Stimulated activated naive B cell treated with anti-CD40 and anti-IgM and Interleukin-4, amounts not matched to agents 10 μg/mL and 1 μg/mL and 100 μg/mL, for 72 hours (primary cell): ENCODE measurements at regions not wholly inside any gene's neighbourhood (a gene's known extent, or its start where the extent isn't known, plus 50 kb on each side); places are given as distances from the start of the nearest gene placed in this dataset.

ENCODE experiments used
- ATAC-seq, 2 donors: fragments of 150-1000 bp; cut with Tn5 transposase; replicated peaks; 2 replicates each; pipeline ENCODE4 v1.10.0; 2021; ENCODE audit warnings: moderate library complexity in 1 of 2
- DNase-seq: peaks from one replicate; pipeline ENCODE4 v3.0.0; 2021
- H3K27ac Mint-ChIP-seq: one replicate; pipeline ENCODE4 v1.8.0; 2022; ENCODE audit warnings: mild to moderate bottlenecking, mixed read lengths
- H3K27me3 Mint-ChIP-seq, 2 donors: one replicate each; pipeline ENCODE4 v1.8.0; 2022; ENCODE audit warnings: mixed read lengths in 2 of 2
- H3K36me3 Mint-ChIP-seq, 2 donors: one replicate each; pipeline ENCODE4 v1.8.0; 2022; ENCODE audit warnings: mixed read lengths in 2 of 2, mild to moderate bottlenecking in 1 of 2
- H3K4me1 Mint-ChIP-seq, 2 donors: one replicate each; pipeline ENCODE4 v1.8.0; 2022; ENCODE audit warnings: mixed read lengths in 2 of 2, mild to moderate bottlenecking in 1 of 2
- H3K4me3 Mint-ChIP-seq, 2 donors: one replicate each; pipeline ENCODE4 v1.8.0; 2022; ENCODE audit warnings: mild to moderate bottlenecking in 2 of 2, mixed read lengths in 2 of 2, moderate library complexity in 1 of 2
- H3K9me3 Mint-ChIP-seq, 2 donors: one replicate each; pipeline ENCODE4 v1.8.0; 2022; ENCODE audit warnings: mixed read lengths in 2 of 2, mild to moderate bottlenecking in 1 of 2

GRCh38 chr3:137202941-137203340, 245.2 kb downstream of the IL20RB start:
- no peak for DNase-seq
- no peak for ATAC-seq
- no peaks in the 10 kb centered on the region for H3K4me1 Mint-ChIP-seq
- peaks cover 3 to 8% of the 10 kb centered on the region in 2 donors for H3K9me3 Mint-ChIP-seq
- H3K27me3 Mint-ChIP-seq: peaks cover 0 to 7% of the 10 kb centered on the region in 2 donors
- no peak overlapping the region for H3K27ac Mint-ChIP-seq
- H3K4me3 Mint-ChIP-seq: no peak overlapping the region
- H3K36me3 Mint-ChIP-seq: no peaks in the 10 kb centered on the region

DNA sequence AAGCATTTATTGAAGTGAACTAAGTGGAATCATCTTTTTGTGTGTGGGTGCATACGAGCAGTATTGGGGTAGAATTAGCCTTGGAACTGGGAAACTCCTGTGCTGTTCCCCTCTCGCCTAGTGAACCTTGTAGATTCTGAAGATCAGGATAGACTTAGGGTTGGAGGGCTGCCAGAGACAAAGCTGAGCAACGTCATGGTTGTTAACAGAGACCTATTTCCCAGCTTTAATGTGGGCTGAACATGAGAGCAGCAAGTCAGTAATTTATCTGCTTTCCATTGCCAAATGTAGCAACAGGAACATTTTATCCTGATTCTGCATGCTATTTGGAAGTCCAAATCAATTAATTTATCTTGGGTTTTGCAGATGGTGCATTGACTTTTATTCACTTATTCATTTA, 246.6 kb downstream of the IL20RB start:
- H3K9me3 Mint-ChIP-seq: peaks cover 3 to 4% of the 10 kb centered on the region in 2 donors
- H3K27ac Mint-ChIP-seq: no peak overlapping the region
- no peaks in the 10 kb centered on the region for H3K36me3 Mint-ChIP-seq
- H3K4me1 Mint-ChIP-seq: no peaks in the 10 kb centered on the region
- H3K4me3 Mint-ChIP-seq: no peak overlapping the region
- DNase-seq (no peak), ATAC-seq (no peak)
- H3K27me3 Mint-ChIP-seq: peaks cover 0 to 7% of the 10 kb centered on the region in 2 donors

GRCh38 chr3:137205394-137206045, 247.7 kb downstream of the IL20RB start:
- Mint-ChIP-seq H3K36me3 (no peaks in the 10 kb centered on the region), H3K27me3 (peaks cover 5 to 7% of the 10 kb centered on the region in 2 donors), H3K4me1 (no peaks in the 10 kb centered on the region), H3K9me3 (peaks cover 0 to 4% of the 10 kb centered on the region in 2 donors), H3K27ac (no peak overlapping the region), H3K4me3 (no peak overlapping the region)
- ATAC-seq: no peak
- no peak for DNase-seq

DNA sequence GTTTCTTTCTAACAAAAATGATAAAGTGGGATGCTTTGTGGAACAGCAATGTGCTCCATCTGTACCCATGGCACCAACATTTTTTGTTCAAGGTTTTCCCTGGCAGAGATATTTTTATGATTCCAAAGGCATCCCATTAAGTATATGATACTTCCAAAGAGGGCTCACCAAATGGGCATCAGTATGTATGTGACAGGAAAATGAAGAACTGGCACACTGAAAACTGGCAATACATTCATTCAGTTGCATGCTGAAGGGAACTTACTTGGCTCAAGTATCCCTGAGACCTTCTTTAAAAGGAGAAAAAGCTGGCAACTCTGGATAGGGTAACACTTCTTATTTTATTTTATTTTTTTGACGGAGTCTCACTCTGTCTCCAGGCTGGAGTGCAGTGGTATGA, 249.8 kb downstream of the IL20RB start:
- ATAC-seq (no peak), DNase-seq (no peak)
- no peak overlapping the region for H3K4me3 Mint-ChIP-seq
- peaks cover 0 to 8% of the 10 kb centered on the region in 2 donors for H3K9me3 Mint-ChIP-seq
- no peak overlapping the region for H3K27ac Mint-ChIP-seq
- no peaks in the 10 kb centered on the region for H3K4me1 Mint-ChIP-seq
- no peaks in the 10 kb centered on the region for H3K36me3 Mint-ChIP-seq
- peaks cover 6 to 17% of the 10 kb centered on the region in 2 donors for H3K27me3 Mint-ChIP-seq

- no peak for ATAC-seq
- H3K9me3 Mint-ChIP-seq: peaks cover 10 to 11% of the 10 kb centered on the region in 2 donors
- no peaks in the 10 kb centered on the region for H3K36me3 Mint-ChIP-seq
- H3K4me1 Mint-ChIP-seq: no peaks in the 10 kb centered on the region
- no peak overlapping the region for H3K27ac Mint-ChIP-seq
- no peaks in the 10 kb centered on the region for H3K27me3 Mint-ChIP-seq
- no peak for DNase-seq
- no peak overlapping the region for H3K4me3 Mint-ChIP-seq
These were observed 259.9 kb downstream of the IL20RB start for GRCh38 chr3:137217733-137218132.

DNA sequence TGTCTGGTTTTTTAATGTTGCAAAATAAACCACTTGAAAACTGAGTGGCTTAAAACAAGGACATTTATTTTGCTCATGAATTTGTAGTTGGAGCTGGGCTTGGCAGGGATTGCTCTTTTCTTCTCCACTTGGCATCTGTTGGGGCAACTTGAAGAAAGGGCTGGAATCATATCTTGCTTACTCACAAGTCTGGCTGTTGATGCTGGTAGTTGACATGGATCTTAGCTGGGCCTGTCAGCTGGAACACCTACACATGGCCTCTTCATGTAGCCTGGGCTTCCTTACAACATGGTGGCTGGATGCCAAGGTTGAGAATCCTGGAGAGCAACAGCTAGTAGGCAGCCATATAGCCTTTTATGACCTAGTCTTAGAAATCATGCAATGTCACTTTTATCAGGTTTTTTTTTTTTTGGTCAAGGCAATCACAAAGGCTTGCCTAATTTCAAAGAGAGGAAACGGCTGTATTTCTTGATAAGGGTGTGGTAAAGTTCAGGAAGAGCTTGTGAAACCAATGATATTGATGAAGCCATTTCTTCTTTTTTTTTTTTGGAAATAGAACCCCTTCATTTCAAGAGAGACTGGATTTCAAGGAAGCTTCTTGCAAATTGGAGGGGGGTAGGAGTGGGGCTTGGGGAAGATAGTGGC, 262.1 kb downstream of the IL20RB start:
- DNase-seq: no peak
- peaks cover 6 to 8% of the 10 kb centered on the region in 2 donors for H3K9me3 Mint-ChIP-seq
- no peaks in the 10 kb centered on the region for H3K27me3 Mint-ChIP-seq
- H3K36me3 Mint-ChIP-seq: no peaks in the 10 kb centered on the region
- H3K4me1 Mint-ChIP-seq: no peaks in the 10 kb centered on the region
- no peak for ATAC-seq
- H3K27ac Mint-ChIP-seq: no peak overlapping the region
- no peak overlapping the region for H3K4me3 Mint-ChIP-seq

DNA sequence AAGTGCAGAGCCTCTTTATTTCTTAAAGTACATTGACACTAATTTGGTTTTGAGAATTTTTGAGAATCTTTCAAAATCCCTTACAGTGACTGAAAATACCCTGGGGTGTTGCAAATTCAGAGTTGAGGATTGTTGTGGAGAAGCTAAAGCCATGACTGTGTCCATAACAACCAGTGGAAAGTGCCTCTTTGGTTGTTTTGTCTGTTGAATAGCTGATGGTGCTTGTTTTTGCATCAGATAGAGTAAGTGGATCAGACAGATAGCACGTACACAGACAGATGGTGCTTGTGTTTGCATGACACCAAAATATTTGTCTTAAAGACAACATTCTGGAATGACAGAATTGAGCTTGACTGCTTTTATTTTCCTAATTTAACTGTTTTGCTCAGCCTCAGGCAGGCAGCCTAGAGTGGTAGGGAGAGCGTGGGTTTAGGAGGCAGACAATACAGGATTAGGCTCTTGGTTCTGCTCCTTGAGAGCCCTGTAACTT, 265.0 kb downstream of the IL20RB start:
- Mint-ChIP-seq H3K4me1 (no peaks in the 10 kb centered on the region), H3K36me3 (no peaks in the 10 kb centered on the region), H3K9me3 (peaks cover 4 to 6% of the 10 kb centered on the region in 2 donors), H3K27me3 (peaks cover 4 to 7% of the 10 kb centered on the region in 2 donors), H3K27ac (no peak overlapping the region), H3K4me3 (no peak overlapping the region)
- no peak for ATAC-seq
- DNase-seq: no peak

- DNase-seq: no peak
- H3K4me3 Mint-ChIP-seq: no peak overlapping the region
- no peak for ATAC-seq
- peaks cover 4 to 8% of the 10 kb centered on the region in 2 donors for H3K9me3 Mint-ChIP-seq
- H3K27me3 Mint-ChIP-seq: peaks cover 4 to 7% of the 10 kb centered on the region in 2 donors
- H3K27ac Mint-ChIP-seq: no peak overlapping the region
- H3K36me3 Mint-ChIP-seq: no peaks in the 10 kb centered on the region
- no peaks in the 10 kb centered on the region for H3K4me1 Mint-ChIP-seq
These were observed 266.7 kb downstream of the IL20RB start for GRCh38 chr3:137224464-137224863.

DNA sequence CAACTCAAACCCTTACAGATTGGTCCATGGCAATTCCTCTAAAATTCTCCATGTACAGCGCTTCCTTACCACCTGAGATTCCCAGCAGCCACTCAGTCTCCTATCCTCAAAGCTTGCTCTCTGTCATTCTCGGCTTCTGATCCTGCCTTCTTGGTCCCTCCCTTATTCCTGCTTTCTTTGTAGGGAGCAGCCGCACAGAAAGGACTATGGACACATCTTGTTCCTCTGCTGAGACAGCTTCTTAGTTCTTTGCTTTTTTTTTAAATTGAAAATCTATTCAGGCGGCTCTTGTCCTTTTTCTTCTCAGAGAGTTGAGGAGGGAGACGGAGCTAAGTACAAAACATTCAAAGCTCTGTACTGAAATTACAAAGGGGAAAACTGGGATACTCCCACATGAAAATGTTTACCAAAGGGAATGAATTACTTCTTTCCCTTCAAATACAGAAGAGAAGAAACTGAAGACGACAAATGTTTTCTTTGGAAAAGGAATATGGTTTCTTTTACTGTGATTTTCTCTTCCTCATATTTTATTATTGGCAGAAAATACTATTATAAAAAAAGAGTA, 285.1 kb downstream of the IL20RB start:
- DNase-seq: no peak
- Mint-ChIP-seq H3K27ac (no peak overlapping the region), H3K4me3 (no peak overlapping the region), H3K36me3 (no peaks in the 10 kb centered on the region), H3K27me3 (no peaks in the 10 kb centered on the region), H3K4me1 (no peaks in the 10 kb centered on the region), H3K9me3 (no peaks in the 10 kb centered on the region)
- no peak for ATAC-seq

GRCh38 chr3:137246491-137246890, 288.7 kb downstream of the IL20RB start:
- Mint-ChIP-seq H3K36me3 (no peaks in the 10 kb centered on the region), H3K9me3 (peaks cover 2 to 8% of the 10 kb centered on the region in 2 donors), H3K27me3 (no peaks in the 10 kb centered on the region), H3K4me3 (no peak overlapping the region), H3K4me1 (no peaks in the 10 kb centered on the region), H3K27ac (no peak overlapping the region)
- DNase-seq (no peak), ATAC-seq (no peak)

GRCh38 chr3:137249311-137249940, 291.6 kb downstream of the IL20RB start:
- Mint-ChIP-seq H3K9me3 (peaks cover 7 to 16% of the 10 kb centered on the region in 2 donors), H3K4me3 (no peak overlapping the region), H3K36me3 (no peaks in the 10 kb centered on the region), H3K27ac (no peak overlapping the region), H3K4me1 (no peaks in the 10 kb centered on the region), H3K27me3 (no peaks in the 10 kb centered on the region)
- no peak for DNase-seq
- ATAC-seq: no peak

- no peak overlapping the region for H3K27ac Mint-ChIP-seq
- no peaks in the 10 kb centered on the region for H3K36me3 Mint-ChIP-seq
- ATAC-seq (no peak), DNase-seq (no peak)
- no peaks in the 10 kb centered on the region for H3K27me3 Mint-ChIP-seq
- H3K9me3 Mint-ChIP-seq: no peaks in the 10 kb centered on the region
- no peak overlapping the region for H3K4me3 Mint-ChIP-seq
- H3K4me1 Mint-ChIP-seq: no peaks in the 10 kb centered on the region
These were observed 301.3 kb downstream of the IL20RB start for GRCh38 chr3:137259089-137259488.

- no peak overlapping the region for H3K4me3 Mint-ChIP-seq
- DNase-seq (no peak), ATAC-seq (no peak)
- H3K4me1 Mint-ChIP-seq: no peaks in the 10 kb centered on the region
- no peaks in the 10 kb centered on the region for H3K36me3 Mint-ChIP-seq
- H3K9me3 Mint-ChIP-seq: no peaks in the 10 kb centered on the region
- peaks cover 0 to 3% of the 10 kb centered on the region in 2 donors for H3K27me3 Mint-ChIP-seq
- no peak overlapping the region for H3K27ac Mint-ChIP-seq
These were observed 301.9 kb downstream of the IL20RB start for GRCh38 chr3:137259701-137260100.

- H3K27me3 Mint-ChIP-seq: peaks cover 0 to 3% of the 10 kb centered on the region in 2 donors
- no peaks in the 10 kb centered on the region for H3K4me1 Mint-ChIP-seq
- H3K9me3 Mint-ChIP-seq: no peaks in the 10 kb centered on the region
- ATAC-seq: no peak
- no peak for DNase-seq
- no peaks in the 10 kb centered on the region for H3K36me3 Mint-ChIP-seq
- H3K27ac Mint-ChIP-seq: no peak overlapping the region
- no peak overlapping the region for H3K4me3 Mint-ChIP-seq
These were observed 306.5 kb downstream of the IL20RB start for GRCh38 chr3:137264071-137264820.
